ENCODE measurements at regions not wholly inside any gene's neighbourhood (a gene's known extent, or its start where the extent isn't known, plus 50 kb on each side); places are given as distances from the start of the nearest gene placed in this dataset.
"Not testable (repeated sequence)": the region's sequence is repeated elsewhere in the genome, so short reads cannot be mapped to it uniquely, and the experiment has no call there.

DNA sequence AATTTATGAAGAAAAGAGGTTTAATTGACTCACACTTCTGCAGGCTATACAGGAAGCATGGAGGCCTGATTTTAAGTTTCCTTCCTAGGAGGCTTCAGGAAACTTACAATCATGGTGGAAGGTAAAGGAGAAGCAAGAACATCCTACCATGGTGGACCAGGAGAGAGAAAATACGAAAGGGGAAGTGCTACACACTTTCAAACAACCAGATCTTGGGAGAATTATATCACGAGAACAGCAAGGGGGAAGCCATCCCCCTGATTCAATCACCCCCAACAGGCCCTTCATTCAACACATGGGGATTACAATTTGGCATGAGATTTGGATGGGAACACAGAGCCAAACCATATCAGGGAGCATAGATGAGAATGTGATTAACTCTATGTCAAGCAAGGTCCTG, 121.0 kb downstream of the MTHFS start:
- no peak for DNase-seq

DNA sequence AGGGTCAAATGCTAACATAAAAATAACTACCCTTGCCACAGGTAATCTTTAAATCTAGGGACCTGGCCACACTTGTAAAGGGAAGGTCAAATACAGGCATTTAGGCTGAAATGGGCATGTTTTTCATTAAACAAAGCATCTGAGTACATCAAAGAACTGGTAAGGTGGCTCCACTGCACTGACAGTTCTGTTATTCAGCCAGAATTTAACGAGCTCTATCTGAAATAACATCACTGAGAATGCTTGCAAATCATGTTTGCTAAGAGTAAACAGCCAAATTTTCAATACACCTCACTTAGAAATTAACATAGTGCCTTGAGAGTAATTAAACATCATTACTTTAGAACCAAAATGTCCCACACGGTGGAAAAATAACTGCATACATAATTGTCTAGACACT, 118.9 kb downstream of the MTHFS start:
- DNase-seq: no peak

DNA sequence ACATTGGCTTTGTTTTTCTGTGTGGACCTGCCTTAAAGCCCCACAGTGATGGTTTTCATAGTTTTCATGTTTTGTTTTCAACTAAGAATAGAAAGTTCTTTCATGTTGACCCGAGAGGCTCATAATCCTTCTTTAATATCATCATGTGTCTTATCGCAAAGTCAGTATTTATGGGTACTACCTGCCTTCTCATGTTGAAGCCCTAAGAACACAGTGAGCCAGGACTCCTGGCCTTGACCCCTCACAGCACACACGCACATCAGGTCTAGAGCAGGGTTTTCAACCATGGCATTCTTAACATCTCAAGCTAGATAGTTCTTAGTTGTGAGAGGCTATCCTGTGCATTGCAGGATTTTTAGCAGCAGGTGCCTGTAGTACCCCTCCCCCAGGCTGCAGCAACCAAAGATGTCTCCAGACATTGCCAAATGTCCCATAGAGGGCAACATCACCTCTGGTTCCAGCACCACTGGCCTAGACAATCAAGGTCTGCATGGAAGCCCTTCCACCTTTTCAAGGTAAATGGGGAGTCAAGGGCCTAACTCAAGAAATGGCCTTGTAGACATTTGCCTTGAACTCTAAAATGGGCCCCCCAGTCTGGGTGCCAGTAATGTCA, 118.3 kb downstream of the MTHFS start:
- DNase-seq: no peak

DNA sequence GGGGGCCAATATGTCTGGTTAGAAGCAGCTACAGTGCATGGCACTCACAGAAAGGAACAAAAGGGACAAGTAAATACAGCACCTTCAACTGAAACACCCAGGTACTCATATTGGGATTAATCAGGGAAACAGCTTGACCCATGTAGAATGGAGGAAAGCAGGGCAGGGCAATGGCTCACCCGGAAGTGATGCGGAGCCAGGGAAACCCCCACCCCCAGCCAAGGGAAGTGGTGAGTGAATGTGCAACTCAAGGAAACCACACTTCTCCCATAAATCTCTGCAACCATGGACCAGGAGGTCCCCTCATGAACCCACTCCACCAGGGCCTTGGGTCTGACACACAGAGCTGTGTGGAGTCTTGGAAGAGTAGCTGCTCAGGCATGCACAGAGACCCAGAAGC, 117.1 kb downstream of the MTHFS start:
- peak in 1 of 2 donors; percentile 6 for DNase-seq

DNA sequence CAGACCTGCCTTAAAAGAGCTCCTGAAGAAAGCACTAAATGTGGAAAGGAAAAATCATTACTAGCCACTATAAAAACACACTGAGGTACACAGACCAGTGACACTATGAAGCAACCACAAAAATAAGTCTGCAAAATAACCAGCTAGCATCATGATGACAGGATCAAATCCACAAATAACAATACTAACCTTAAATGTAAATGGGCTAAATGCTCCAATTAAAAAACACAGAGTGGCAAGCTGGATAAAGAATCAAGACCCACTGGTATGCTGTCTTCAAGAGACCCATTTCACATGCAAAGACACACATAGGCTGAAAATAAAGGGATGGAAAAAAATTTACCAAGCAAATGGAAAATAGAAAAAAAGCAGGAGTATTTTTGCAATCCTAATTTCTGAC, 114.5 kb downstream of the MTHFS start:
- DNase-seq: not testable (repeated sequence)
